ENCODE measurements at regions not wholly inside any gene's neighbourhood (a gene's known extent, or its start where the extent isn't known, plus 50 kb on each side); places are given as distances from the start of the nearest gene placed in this dataset.

DNA sequence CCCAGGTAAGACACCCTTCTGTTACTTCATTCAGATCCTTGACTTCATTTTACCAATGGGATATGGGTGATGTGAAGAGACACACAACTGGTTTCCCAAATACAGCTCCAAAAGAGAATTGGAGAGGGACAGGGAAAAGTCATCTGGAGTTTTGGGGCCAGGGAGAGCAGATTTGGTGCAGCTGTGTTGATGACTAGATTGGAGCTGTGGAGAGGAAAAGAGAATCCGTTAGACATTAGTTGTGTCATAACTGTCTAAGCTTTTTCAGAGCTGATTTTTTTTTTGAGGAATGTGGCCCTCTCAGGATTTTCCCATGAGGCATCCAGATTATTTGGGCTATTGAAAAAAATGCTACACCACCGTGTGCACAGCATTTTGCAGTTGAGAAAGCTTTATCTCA is 423.4 kb downstream of the DMAC1 start:
- no peak overlapping the region for H3K27ac ChIP-seq
- no peak for TF ChIP-seq CTCF (IDR thresholded peaks at IDR 0.05)
- no peak for DNase-seq (ENCODE audit: low spot score)
- H3K4me3 ChIP-seq = no peak overlapping the region

DNA sequence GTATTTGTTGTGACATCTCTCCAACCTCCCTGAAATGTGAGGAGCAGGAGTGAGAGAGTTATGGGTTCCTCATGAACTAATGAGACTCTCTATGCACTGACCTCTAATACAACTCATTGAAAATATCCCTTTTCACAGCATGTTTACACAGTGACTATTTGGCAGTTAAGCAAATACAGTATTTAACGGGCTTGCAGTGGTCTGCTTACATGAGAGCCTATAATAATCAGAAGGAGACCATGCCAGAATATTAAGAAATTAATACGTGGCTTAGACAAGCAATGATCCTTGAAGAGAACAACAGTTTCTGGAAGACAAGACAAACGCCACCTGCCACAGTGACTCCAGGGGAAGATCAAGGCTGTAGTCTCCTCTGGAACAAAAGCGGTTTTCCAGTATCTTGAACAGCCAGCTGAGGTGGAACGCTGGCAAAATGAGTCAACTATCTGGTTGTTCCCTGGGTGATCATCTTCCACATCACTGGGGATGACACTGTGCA is 424.5 kb downstream of the DMAC1 start:
- TF ChIP-seq CTCF (IDR thresholded peaks at IDR 0.05) = no peak
- H3K4me3 ChIP-seq = no peak overlapping the region
- no peak overlapping the region for H3K27ac ChIP-seq
- DNase-seq (ENCODE audit: low spot score) = no peak

DNA sequence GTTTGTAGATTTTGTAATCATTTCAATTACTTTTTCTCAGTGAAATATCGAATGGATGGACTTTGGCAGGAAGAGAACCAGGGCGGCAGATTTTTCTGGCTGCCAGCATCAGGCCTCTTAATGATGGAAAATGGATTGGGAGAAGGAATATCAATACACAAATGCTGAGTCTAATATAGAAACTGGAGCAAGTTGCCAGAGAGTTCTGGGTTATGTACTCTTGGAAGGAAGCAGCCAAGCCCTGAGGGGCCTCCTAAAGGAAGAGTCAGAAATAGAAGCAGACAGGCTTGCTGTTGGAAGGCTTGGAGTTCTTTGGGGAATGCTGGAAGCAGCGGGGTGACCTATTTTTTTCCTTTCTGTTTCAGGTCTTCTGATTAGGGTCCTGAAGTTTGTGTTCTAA is 428.6 kb downstream of the DMAC1 start:
- DNase-seq (ENCODE audit: low spot score) = no peak
- no peak for TF ChIP-seq CTCF (IDR thresholded peaks at IDR 0.05)
- Histone ChIP-seq H3K4me3 (no peak overlapping the region), H3K27ac (no peak overlapping the region)

- TF ChIP-seq CTCF (IDR thresholded peaks at IDR 0.05) = no peak
- H3K4me3 ChIP-seq = no peak overlapping the region
- H3K27ac ChIP-seq = no peak overlapping the region
- no peak for DNase-seq (ENCODE audit: low spot score)
Measured at GRCh38 chr9:7370381-7370780, 429.2 kb downstream of the DMAC1 start.

DNA sequence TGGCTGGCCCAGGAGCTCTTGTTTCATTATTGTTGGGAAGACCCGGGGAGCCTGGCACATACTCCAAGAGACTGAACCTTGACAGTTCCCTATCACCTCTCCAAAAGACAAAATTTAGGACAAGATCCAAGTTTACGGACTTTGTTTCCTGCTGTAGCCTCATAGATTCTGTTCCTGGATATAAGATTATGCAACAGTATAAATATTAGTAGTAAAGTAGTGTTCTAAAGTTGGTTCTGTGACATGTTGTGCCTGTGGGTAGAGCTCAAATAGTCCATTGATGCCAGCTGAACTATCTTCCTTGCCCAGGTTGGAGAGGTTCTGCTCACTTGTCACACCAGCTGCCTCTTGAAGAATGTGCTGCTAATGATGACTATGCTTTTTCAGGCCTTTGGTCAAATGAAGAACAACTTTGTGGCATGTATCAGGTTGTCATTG is 430.2 kb downstream of the DMAC1 start:
- Histone ChIP-seq H3K27ac (peak overlapping the region in 1 of 2 donors; percentile 49), H3K4me3 (no peak overlapping the region)
- no peak for DNase-seq (ENCODE audit: low spot score)
- no peak for TF ChIP-seq CTCF (IDR thresholded peaks at IDR 0.05)

GRCh38 chr9:7368410-7369292 is 430.9 kb downstream of the DMAC1 start:
- DNase-seq (ENCODE audit: low spot score) = no peak
- TF ChIP-seq CTCF (IDR thresholded peaks at IDR 0.05) = no peak
- Histone ChIP-seq H3K4me3 (no peak overlapping the region), H3K27ac (peak overlapping the region in 1 of 2 donors; percentile 49)

GRCh38 chr9:7367726-7368125 is 431.9 kb downstream of the DMAC1 start:
- DNase-seq (ENCODE audit: low spot score) = no peak
- no peak overlapping the region for H3K4me3 ChIP-seq
- no peak for TF ChIP-seq CTCF (IDR thresholded peaks at IDR 0.05)
- no peak overlapping the region for H3K27ac ChIP-seq

All from coronary artery (tissue), 2 donors.